Type B pancreatic cell (in vitro differentiated cells): ENCODE measurements at regions not wholly inside any gene's neighbourhood (a gene's known extent, or its start where the extent isn't known, plus 50 kb on each side); places are given as distances from the start of the nearest gene placed in this dataset.

Source experiments
- DNase-seq: peaks from one replicate; pipeline ENCODE4 v3.0.0; 2021; ENCODE audit warnings: mixed read lengths; ENCODE audit not compliant: unreplicated experiment; ENCODE audit errors: extremely low spot score
- H3K27ac Mint-ChIP-seq: 2 replicates; pipeline ENCODE4 v1.8.0; 2021; ENCODE audit warnings: mild to moderate bottlenecking, mixed read lengths
- H3K27me3 Mint-ChIP-seq: 2 replicates; pipeline ENCODE4 v1.8.0; 2021; ENCODE audit warnings: mixed read lengths
- H3K36me3 Mint-ChIP-seq: 2 replicates; pipeline ENCODE4 v1.8.0; 2021; ENCODE audit warnings: mixed read lengths
- H3K4me1 Mint-ChIP-seq: one replicate; pipeline ENCODE4 v1.8.0; 2021; ENCODE audit warnings: mixed read lengths; ENCODE audit not compliant: unreplicated experiment
- H3K4me3 Mint-ChIP-seq: 2 replicates; pipeline ENCODE4 v1.8.0; 2021; ENCODE audit warnings: mild to moderate bottlenecking, mixed read lengths
- H3K9me3 Mint-ChIP-seq: 2 replicates; pipeline ENCODE4 v1.8.0; 2021; ENCODE audit warnings: mixed read lengths
- CTCF ChIP-seq: fragments of 200-600 bp; sonication (generic); conservative IDR thresholded peaks from 2 replicates; pipeline ENCODE4 v1.5.0; 2021; ENCODE audit warnings: antibody characterized with exemption, mild to moderate bottlenecking

GRCh38 chrX:7233580-7234406 is 85.8 kb upstream of the PUDP start:
- H3K27me3 Mint-ChIP-seq, result no peaks in the 10 kb centered on the region
- no peak overlapping the region for H3K27ac Mint-ChIP-seq
- peaks cover 18% of the 10 kb centered on the region for H3K4me1 Mint-ChIP-seq
- no peak for TF ChIP-seq CTCF
- H3K36me3 Mint-ChIP-seq, result peaks cover 3% of the 10 kb centered on the region
- no peak overlapping the region for H3K4me3 Mint-ChIP-seq
- no peak for DNase-seq
- no peaks in the 10 kb centered on the region for H3K9me3 Mint-ChIP-seq

- Mint-ChIP-seq H3K27ac (no peak overlapping the region), H3K36me3 (peaks cover 9% of the 10 kb centered on the region), H3K27me3 (no peaks in the 10 kb centered on the region), H3K4me1 (no peaks in the 10 kb centered on the region), H3K4me3 (no peak overlapping the region), H3K9me3 (no peaks in the 10 kb centered on the region)
- DNase-seq, result no peak
- no peak for TF ChIP-seq CTCF
Measured at GRCh38 chrX:7228226-7228625, 80.3 kb upstream of the PUDP start.

GRCh38 chrX:7225338-7225737 is 77.4 kb upstream of the PUDP start:
- TF ChIP-seq CTCF, result no peak
- Mint-ChIP-seq H3K36me3 (peaks cover 19% of the 10 kb centered on the region), H3K27me3 (no peaks in the 10 kb centered on the region), H3K9me3 (peaks cover 8% of the 10 kb centered on the region), H3K4me1 (no peaks in the 10 kb centered on the region), H3K27ac (no peak overlapping the region), H3K4me3 (no peak overlapping the region)
- DNase-seq, result no peak

- DNase-seq, result no peak
- Mint-ChIP-seq H3K4me1 (peaks cover 4% of the 10 kb centered on the region), H3K27me3 (no peaks in the 10 kb centered on the region), H3K9me3 (peaks cover 8% of the 10 kb centered on the region), H3K27ac (no peak overlapping the region), H3K36me3 (peaks cover 25% of the 10 kb centered on the region), H3K4me3 (no peak overlapping the region)
- TF ChIP-seq CTCF, result no peak
Measured at GRCh38 chrX:7223271-7223670, 75.3 kb upstream of the PUDP start.

GRCh38 chrX:7220121-7220520 is 72.2 kb upstream of the PUDP start:
- peaks cover 8% of the 10 kb centered on the region for H3K9me3 Mint-ChIP-seq

More at GRCh38 chrX:7220121-7220520, 72.2 kb upstream of the PUDP start:
- Mint-ChIP-seq H3K4me1 (peaks cover 6% of the 10 kb centered on the region), H3K27me3 (no peaks in the 10 kb centered on the region), H3K27ac (peak overlapping the region; percentile 72), H3K4me3 (peak overlapping the region; percentile 82), H3K36me3 (peaks cover 16% of the 10 kb centered on the region)
- no peak for DNase-seq
- TF ChIP-seq CTCF, result no peak
